ENCODE measurements at regions not wholly inside any gene's neighbourhood (a gene's known extent, or its start where the extent isn't known, plus 50 kb on each side); places are given as distances from the start of the nearest gene placed in this dataset.

DNA sequence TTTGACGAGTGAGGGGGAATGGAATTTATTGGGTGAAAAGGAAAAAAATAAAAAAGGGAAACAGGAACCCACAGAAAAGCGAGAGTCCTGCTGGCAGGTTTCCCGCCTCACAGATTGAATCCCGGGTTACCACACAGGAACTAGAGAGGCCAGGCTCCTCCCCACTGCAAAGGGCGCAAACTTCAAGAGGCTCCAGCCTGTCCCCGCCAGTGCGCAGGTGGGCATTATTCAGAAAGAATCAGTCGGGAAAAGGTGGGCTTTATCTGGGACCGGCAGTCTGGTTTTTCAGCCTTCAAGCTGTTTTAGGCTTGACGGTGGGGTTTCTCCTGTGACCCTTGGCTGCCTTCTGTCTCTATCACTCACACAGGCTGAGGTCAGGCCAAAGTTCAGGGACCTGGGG, 1496.8 kb downstream of the RPA4 start:
- no peak for DNase-seq

DNA sequence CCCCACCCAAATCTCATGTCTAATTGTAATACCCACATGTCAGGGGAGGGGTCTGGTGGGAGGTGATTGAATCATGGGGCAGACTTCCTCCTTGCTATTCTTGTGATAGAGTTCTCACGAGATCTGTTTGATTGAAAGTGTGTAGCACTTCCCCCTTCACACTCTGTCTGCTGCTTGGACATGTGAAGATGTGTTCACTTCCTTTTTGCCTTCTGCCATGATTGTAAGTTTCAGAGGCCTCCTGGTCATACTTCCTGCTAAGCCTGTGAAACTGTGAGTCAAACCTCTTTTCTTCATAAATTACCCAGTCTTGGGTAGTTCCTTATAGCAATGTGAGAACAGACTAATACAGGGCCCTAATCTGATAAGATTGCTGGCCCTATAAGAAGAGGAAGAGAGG, 1514.8 kb downstream of the RPA4 start:
- no peak for DNase-seq

DNA sequence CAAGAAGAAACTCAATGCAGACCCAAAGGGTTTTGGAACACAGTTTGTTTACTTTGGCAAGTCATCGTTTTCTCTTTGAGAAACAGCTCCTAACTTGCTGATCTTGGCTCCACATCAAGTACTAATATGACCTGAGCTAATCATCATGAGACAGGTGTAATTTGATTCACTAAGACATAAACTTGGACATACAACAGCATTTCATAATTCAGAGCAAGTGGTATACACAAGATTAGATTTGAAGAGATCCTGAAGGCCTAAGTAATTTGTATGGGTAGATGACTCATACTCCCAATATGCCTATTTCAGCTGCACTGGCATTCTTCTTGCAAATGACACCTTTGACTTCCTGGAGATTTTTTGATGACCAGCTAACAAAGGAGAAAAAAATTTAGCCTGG, 1521.7 kb downstream of the RPA4 start:
- no peak for DNase-seq

DNA sequence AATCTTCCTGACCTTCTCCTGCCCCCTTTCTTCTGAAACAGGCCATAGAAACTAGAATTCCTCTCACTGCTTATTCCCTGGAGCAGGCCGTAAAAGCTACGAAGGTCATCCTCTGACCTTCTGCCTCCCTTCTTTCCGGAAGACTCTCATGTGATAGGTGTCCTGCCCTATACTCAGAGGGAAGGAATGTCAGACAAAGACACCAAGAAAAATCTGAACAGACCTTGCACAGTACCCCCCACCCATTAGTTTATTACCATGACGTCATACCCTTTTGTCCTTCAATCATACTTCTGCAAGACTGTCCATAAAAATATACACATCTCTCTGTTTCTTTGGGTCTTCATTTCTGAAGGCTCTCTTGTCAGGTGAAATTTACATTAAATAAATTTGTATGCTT, 1523.9 kb downstream of the RPA4 start:
- DNase-seq: no peak

DNA sequence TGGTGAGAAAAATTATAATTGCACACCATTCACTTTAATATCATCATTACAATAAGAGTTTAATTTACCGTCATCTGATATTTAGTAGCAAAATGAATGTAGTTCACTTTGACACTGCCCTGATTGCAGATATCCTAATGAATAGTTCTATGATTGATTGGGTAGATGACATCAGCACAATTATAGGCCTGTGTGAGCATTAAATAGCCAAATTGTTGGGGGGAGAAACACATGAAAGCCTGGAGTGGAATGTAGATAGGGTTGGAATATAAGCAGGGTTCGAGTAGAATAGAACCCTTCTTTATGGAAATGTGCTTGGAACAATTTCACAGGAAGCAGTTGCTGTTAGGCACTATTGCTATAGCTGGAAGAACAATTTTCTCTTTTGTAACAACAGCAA, 1526.2 kb downstream of the RPA4 start:
- DNase-seq: no peak

- no peak for DNase-seq
These were observed 1528.3 kb downstream of the RPA4 start for GRCh38 chrX:98412058-98412457.

DNA sequence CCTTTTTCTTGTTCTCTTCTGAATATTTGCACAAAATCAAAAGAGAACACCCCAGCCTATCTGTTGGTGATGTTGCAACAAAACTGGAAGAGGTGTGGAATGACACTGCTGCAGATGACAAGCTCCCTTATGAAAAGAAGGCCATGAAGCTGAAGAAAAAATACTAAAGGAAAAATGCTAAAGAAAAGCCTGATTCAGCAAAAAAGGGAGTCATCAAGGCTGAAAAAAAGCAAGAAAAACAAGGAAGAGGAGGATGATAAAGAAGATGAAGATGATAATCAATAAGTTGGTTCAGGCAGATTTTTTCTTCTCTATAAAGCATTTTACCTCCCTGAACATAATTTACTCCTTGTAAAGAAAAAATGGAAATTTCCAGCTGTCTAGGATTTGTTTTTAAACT, 1538.8 kb downstream of the RPA4 start:
- DNase-seq: no peak

DNA sequence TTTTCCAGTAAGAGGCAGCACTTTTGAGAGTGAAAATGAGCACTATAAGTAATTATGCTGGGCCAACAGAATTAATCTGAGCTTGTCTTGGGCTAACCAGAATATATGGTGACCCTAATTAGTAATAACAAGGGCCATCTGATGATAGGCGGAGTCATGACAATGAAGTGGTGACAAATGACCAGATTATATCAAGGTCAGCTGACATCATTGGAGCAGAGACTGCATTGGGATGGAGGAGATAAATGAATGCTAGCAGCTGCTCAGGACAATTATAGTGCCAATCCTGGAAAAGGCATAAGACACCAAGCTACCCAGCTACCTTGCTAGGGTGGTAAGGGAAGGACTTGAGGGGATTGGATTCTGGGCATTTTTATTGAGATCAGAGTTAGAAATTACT, 1548.7 kb downstream of the RPA4 start:
- no peak for DNase-seq

- no peak for DNase-seq
These were observed 1564.8 kb downstream of the RPA4 start for GRCh38 chrX:98448524-98448923.

GRCh38 chrX:98452456-98452855, 1568.7 kb downstream of the RPA4 start:
- no peak for DNase-seq

DNA sequence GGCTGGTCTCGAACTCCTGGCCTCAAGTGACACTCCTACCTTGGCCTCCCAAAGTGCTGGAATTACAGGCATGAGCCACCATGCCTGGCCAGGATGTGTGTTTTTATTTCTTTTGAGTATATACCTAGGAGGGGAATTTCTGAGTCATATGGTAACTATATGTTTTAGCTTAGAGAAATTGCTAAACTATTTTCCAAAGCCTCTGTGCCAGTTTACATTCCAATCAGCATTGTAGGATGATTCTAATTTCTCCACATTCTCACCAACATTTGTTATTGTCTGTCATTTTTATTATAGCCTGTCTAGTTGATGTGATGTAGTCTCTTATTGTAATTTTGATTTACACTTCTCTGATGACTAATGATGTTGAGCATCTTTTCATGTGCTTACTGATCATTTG, 1576.0 kb downstream of the RPA4 start:
- no peak for DNase-seq

GRCh38 chrX:98480606-98481005, 1596.9 kb downstream of the RPA4 start:
- no peak for DNase-seq

DNA sequence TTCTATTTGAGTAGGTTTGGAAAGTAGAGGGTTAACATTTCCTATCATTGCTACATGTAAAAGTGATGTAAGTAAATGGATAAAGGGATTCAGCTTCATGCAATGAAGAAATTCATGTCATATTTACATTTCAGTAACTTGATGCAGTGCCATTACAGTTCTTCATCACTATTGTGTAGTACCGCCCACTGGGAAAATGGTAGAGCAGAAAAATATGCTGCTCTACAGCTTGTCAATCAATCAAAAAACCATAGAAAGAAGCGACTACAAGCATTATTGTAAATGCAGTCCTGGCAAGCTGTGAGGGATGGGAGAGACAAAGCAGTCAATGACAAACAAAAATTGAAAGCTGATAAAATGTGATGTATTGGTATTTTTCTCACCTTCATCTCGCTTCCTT, 1597.9 kb downstream of the RPA4 start:
- no peak for DNase-seq

GRCh38 chrX:98490670-98491069, 1607.0 kb downstream of the RPA4 start:
- DNase-seq: no peak

DNA sequence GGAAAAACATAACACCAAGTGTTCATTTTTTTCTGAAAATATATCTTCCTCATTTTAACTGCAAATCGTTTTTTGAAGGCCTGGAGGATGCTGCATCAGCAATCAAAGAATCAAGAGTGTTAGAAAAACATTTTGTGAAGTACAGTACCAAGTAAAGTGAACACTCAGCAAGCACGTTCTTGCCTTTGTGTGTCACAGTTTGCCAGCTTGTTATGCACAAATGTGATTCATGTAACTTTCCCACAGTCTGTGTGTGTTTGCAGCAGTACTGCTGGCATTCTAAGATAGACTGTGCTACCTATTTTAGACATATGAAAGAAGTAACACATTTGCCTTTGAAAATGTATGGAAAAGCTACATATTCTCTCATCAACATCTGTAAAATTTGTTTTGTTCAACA, 1617.7 kb downstream of the RPA4 start:
- no peak for DNase-seq

DNA sequence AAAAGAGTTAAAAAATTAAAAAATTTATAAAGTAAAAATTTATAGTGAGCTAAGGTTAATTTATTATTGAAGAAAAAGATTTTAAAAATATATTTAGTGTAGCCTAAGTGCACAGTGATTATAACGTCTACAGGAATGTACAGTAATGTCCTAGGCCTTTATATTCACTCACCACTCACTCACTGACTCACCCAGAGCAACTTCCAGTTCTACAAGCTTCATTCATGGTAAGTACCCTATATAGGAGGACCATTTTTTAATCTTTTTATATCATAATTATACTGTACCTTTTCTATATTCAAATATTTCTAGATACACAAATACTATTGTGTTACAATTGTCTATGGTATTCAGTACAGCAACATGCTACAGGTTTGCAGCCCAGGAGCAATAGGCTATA, 1623.2 kb downstream of the RPA4 start:
- DNase-seq: no peak

GRCh38 chrX:98514032-98514431, 1630.3 kb downstream of the RPA4 start:
- no peak for DNase-seq

GRCh38 chrX:98516120-98516519, 1632.4 kb downstream of the RPA4 start:
- no peak for DNase-seq

DNA sequence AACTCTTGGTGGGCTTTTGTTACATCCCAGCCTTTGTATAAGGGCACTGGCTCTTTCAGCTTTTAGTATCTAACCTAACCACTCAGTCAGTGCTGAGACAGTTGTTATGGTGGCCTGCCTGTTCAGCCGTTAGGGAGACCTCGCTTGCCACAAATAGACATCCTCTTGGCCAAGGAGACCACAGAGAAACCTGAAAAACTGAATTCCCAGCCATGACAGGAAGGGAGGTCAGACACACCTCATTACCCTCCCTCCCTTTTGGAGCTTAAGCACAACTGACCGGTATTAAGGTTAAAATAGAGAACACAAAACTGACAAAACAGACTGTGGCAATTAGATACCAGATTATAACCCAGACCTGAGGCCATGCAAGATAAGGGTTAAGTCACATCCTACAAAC, 1639.3 kb downstream of the RPA4 start:
- no peak for DNase-seq

DNA sequence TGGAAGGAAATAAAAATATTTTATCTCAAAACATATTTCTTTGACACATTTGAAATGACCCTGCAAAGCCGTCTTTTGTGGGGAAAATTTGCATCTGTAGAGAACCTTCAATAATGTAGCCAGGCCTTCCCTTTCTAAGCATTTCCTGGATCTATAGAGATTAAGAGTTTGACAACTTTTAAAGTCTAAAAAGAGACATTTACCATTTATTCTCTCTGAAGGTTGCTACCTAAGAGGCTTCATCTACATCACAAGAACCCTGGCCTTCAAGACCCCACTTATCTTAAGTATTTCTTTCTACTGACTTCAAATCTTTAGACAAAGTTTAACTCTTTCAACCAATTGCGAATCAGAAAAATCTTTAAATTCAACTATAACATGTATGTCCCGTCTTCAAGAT, 1639.8 kb downstream of the RPA4 start:
- DNase-seq: no peak

- DNase-seq: no peak
These were observed 1664.8 kb downstream of the RPA4 start for GRCh38 chrX:98548519-98548918.

DNA sequence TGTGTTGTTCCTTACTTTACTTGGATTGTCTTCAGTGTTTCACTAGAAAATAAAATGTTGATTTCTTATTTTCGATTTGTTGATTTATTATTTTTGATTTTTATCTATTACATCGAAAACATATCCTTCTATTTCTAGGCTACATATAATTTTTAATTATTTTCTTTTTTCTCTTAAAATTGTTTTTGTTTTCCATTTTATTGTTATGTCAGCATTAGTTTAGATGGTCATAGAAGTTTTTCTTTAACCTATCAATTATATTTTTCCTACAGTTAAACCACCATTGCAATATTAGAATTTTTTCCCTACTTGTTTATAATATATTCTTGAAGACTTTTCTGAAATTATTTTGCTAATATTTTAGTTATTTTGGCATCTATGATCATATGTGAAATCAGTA, 1685.1 kb downstream of the RPA4 start:
- no peak for DNase-seq

- DNase-seq: no peak
These were observed 1722.2 kb downstream of the RPA4 start for GRCh38 chrX:98605941-98606340.

- no peak for DNase-seq
These were observed 1724.0 kb downstream of the RPA4 start for GRCh38 chrX:98607739-98608138.

- DNase-seq: no peak
These were observed 1743.9 kb downstream of the RPA4 start for GRCh38 chrX:98627645-98628044.

DNA sequence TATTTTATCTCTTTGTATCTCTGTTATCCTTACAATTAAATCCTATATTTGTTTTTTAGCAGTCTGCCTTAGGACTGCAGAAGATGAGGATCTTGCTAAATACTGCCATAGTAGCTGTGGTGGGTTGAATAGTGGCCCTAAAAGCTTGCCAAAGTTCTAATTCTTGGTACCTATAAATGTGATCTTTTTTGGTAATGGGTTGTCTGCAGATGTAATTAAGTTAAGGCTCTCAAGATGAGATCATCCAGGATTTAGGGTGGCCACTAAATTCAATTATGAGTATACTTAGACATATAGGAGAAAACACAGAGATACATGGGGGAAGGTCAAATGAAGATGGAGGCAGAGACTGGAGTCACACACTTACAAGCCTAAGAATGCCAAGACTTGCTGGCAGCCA, 1753.7 kb downstream of the RPA4 start:
- no peak for DNase-seq

All from stimulated activated CD4-positive, alpha-beta T cell treated with anti-CD3 and anti-CD28 coated beads, Interleukin-15, amount 100 ng/mL, for 24 hours (primary cell).